Stimulated activated CD8-positive, alpha-beta memory T cell treated with anti-CD3 and anti-CD28 coated beads, Interleukin-4, amount 100 ng/mL, for 4 hours (primary cell): ENCODE measurements at regions not wholly inside any gene's neighbourhood (a gene's known extent, or its start where the extent isn't known, plus 50 kb on each side); places are given as distances from the start of the nearest gene placed in this dataset.
"Not testable (repeated sequence)": the region's sequence is repeated elsewhere in the genome, so short reads cannot be mapped to it uniquely, and the experiment has no call there.

ENCODE experiments used
- DNase-seq, 2 donors: peaks; one replicate each; pipeline ENCODE4 v3.0.0-alpha.2; 2020; ENCODE audit warnings: low read depth in 2 of 2, low spot score in 1 of 2

GRCh38 chr7:142506601-142507000 lies 242.7 kb upstream of the PRSS1 start:
- DNase-seq: no peak

- DNase-seq: not testable (repeated sequence)
These were observed 245.3 kb upstream of the PRSS1 start for GRCh38 chr7:142503949-142504348.

GRCh38 chr7:142503036-142503435 lies 245.2 kb upstream of the PRSS58 start:
- DNase-seq: no peak

- DNase-seq: no peak
These were observed 243.6 kb upstream of the PRSS58 start for GRCh38 chr7:142501434-142501833.

GRCh38 chr7:142500366-142500765 lies 242.5 kb upstream of the PRSS58 start:
- no peak for DNase-seq

- DNase-seq: no peak
These were observed 241.8 kb upstream of the PRSS58 start for GRCh38 chr7:142499635-142500034.

GRCh38 chr7:142498364-142498763 lies 240.5 kb upstream of the PRSS58 start:
- no peak for DNase-seq

- DNase-seq: no peak
These were observed 238.7 kb upstream of the PRSS58 start for GRCh38 chr7:142496545-142496991.

GRCh38 chr7:142495879-142496278 lies 238.0 kb upstream of the PRSS58 start:
- DNase-seq: not testable (repeated sequence)

GRCh38 chr7:142495301-142495700 lies 237.4 kb upstream of the PRSS58 start:
- not testable (repeated sequence) for DNase-seq

GRCh38 chr7:142494021-142494420 lies 236.2 kb upstream of the PRSS58 start:
- no peak for DNase-seq

- no peak for DNase-seq
These were observed 231.0 kb upstream of the PRSS58 start for GRCh38 chr7:142488842-142489241.

GRCh38 chr7:142488036-142488633 lies 230.3 kb upstream of the PRSS58 start:
- no peak for DNase-seq

GRCh38 chr7:142487565-142487964 lies 229.7 kb upstream of the PRSS58 start:
- DNase-seq: not testable (repeated sequence)

- no peak for DNase-seq
These were observed 229.3 kb upstream of the PRSS58 start for GRCh38 chr7:142487124-142487523.

GRCh38 chr7:142485617-142486226 lies 227.9 kb upstream of the PRSS58 start:
- no peak for DNase-seq

GRCh38 chr7:142483659-142484317 lies 225.9 kb upstream of the PRSS58 start:
- DNase-seq: no peak

GRCh38 chr7:142482891-142483658 lies 225.2 kb upstream of the PRSS58 start:
- DNase-seq: peak; percentile 12 to 23

- DNase-seq: no peak
These were observed 223.7 kb upstream of the PRSS58 start for GRCh38 chr7:142481548-142481947.

- no peak for DNase-seq
These were observed 220.8 kb upstream of the PRSS58 start for GRCh38 chr7:142478479-142479220.

- not testable (repeated sequence) for DNase-seq
These were observed 219.9 kb upstream of the PRSS58 start for GRCh38 chr7:142477801-142478200.
